ENCODE measurements at regions not wholly inside any gene's neighbourhood (a gene's known extent, or its start where the extent isn't known, plus 50 kb on each side); places are given as distances from the start of the nearest gene placed in this dataset.
"Not testable (repeated sequence)": the region's sequence is repeated elsewhere in the genome, so short reads cannot be mapped to it uniquely, and the experiment has no call there.

DNA sequence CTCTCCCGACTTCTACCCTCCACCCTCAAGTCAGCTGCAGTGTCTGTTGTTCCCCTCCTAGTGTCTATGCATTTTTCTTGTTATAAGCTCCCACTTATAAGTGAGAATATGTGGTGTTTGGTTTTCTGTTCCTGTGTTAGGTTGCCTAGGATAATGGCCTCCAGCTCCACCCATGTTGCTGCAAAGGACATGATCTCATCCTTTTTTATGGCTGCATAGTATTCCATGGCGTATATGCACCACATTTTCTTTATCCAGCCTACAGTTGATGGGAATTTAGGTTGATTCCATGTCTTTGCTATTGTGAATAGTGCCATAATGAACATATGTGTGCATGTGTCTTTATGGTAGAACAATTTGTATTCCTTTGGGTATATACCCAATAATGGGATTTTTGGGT, 80.7 kb downstream of the SPTSSA start:
- not testable (repeated sequence) for DNase-seq (ENCODE audit: low spot score)

DNA sequence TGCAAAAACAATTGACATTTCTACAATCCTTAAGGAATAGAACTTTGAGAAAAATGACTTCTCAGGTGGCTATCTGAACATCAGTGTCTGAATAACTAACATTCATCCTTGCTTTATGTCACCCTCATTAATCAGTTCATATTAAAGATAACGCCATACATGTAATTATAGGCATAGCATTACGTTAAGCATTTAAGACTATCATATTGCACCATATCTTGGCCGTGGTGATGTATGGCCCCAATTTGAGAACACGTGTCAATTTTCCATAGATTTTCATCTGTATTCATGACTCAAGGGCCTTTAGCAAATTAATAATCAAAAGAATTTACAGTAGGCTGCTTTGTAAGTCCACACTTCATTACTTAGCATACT, 81.6 kb downstream of the SPTSSA start:
- no peak for DNase-seq (ENCODE audit: low spot score)

DNA sequence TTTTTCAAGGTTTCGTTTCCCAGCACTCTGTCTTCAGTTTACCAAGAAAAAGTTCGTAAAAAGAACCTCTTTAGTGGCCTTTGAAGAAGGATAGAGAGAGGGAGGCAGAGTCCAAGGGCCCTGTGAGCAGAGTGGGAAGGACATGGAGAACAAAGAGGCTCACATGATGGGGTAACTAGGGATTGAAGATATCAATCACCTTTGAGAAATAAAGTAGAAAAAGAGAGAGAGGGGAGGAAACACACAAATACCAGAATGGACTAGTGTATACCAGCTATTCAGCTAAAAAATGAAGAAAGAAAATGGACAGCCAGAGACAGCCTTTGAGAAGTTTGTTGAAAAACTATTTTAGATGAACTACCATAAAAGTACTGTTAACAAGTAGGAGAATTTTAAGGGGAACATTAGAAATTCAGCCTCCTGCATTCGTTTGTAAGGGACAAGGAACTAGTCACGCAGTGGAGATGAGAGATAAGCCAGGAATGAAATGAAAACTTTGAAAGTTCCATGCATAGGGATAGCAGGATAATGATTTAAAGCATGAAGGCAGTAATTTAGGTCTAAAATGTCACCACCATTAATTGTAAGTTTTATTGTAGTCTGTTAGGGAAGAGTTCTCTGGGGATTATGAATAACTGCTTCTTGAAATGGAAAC, 82.1 kb downstream of the SPTSSA start:
- no peak for DNase-seq (ENCODE audit: low spot score)

DNA sequence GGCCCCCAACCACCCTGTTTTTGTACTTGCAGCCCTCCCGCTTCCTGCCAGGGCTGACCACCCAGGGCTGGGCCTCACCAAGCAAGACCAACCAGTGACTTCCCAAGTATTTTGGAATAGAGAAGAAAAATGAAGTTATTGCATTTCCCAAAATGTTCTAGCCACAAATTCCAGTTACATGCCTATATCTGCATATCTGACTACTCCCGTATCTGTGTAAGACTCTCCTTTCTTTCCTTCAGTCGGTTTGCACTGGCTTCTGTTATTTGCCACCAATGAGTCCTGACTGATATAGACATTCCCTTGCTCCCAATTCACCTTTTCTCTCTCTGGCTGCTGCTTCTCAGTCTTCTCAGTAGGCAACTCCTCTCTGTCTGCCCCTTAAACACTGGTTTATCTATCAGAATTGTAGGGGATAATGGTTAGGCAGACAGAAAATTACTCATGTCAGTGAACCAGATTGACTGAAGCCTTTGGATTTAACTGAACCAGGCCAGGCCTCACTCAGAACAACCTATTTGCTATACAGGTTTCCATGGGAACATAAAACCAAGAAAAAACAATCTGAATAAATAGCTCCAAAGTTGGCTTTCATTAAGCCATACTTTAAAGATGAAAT, 85.3 kb downstream of the SPTSSA start:
- no peak for DNase-seq (ENCODE audit: low spot score)

DNA sequence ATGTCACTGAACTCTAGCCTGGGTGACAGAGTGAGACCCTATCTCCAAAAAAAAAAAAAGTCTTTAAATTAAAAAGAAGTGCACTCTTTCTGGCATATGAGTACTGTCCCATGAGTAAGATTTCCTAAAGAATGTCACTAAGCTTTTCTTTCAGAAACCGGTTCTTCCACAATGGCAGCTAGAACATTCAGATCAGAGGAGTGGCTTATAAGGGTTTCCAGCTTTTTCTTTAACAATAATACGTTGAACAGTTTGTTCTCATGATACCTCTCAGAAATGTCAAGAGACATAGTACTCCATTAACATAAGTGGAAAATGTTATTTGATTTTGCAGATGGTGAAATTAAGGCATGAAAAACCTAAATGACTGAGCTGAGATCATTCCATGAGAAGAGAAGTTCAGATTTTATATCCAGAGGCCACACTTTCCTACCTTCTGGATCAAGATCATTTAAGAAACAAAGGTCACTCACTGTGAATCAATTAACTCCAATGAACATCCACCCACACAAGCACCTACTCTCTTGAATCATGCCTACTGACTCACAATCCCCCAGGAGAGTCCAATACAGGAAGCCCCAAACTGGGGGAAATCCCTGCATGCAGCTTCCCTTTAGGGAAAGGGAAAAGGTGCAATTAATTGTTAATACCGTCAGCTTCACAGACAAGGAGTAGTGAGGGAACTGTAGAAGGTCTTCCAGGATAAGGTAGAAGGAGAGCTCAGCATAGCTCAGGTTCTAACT, 86.9 kb downstream of the SPTSSA start:
- no peak for DNase-seq (ENCODE audit: low spot score)

DNA sequence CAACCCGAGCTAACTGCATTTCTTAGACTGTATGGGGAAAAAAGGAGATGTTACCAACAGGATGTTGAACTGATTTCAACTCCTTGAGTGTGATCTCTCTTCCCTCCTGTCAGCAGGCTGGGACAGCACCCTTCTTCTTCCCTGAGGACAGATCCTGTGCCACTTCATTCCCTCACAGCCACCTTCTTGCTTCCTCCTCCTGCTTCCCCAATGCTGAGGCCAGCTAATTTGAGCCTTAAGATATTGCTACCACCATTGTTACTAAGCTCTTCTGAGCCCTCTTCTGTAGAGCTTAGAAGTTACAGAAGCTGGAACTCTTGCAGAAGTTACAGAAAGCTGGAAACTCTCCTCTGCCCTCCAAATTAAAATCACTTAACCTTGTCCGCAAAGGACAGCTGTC, 88.8 kb downstream of the SPTSSA start:
- DNase-seq (ENCODE audit: low spot score), result no peak

DNA sequence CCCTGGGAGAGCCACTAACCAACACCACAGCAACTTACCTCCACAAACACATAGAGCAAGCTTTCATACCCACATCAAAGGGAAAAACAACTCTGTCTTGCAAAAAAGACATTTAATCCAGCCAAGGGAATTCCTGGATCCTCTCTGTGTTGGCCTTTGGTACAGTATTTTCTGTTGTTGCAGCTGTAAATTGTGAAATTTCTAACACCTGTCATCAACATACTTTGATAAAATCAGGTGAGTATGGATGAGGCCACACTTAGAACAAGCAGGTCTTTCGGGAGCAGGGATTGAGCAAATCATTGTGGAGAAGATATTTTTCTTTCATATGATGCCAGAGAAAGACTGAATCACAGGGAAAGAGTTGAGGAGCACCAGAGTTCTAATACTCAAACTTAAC, 89.3 kb downstream of the SPTSSA start:
- DNase-seq (ENCODE audit: low spot score), result no peak

DNA sequence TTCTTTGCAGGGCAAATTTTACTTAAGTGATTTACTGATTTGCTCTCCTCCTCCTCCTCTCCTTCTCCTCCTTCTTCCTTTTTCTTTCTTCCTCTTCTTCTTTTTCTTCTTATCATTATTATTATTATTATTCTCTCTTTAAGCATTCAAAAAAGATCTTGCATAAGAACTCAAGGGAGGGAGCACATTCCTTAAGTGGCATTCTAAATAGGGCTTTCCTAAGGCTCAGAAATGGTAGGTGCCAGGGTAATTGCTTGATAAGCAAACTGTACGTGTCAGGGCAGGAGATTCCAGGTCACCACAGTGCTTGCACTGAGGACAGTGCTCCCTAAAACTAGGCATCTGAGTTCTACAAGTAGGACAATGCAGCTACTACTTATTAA, 92.4 kb downstream of the SPTSSA start:
- no peak for DNase-seq (ENCODE audit: low spot score)

DNA sequence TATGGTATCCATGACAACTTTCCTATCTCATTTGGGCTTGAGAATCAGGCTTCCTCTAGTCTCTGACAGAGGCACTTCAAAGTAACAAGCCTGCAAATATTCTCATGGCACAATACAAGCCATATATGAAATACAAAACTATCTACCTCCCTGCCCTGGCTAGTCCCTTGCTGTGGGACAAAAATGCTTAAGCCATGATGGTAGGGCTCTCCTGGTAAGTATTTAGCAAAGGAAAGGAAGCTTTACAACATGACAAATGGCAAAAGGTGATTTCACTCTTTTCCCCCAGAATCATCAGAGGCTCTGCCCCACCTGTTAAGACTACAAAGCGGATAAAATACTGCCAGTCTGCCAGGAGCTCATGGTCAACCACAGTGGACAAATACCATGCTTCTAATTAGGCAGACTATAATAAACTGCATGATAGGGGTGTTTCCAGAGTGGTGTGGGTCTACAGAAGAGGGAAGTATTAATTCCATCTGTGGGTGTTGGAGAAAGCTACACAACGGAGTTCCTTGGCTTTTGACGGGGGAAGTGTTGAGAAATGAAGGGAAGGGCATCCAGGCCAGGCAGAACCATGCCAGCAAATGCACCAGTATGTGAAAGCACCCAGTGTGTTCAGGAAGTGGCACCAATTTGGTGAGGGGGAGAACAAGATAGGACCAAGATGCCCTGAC, 92.9 kb downstream of the SPTSSA start:
- no peak for DNase-seq (ENCODE audit: low spot score)

DNA sequence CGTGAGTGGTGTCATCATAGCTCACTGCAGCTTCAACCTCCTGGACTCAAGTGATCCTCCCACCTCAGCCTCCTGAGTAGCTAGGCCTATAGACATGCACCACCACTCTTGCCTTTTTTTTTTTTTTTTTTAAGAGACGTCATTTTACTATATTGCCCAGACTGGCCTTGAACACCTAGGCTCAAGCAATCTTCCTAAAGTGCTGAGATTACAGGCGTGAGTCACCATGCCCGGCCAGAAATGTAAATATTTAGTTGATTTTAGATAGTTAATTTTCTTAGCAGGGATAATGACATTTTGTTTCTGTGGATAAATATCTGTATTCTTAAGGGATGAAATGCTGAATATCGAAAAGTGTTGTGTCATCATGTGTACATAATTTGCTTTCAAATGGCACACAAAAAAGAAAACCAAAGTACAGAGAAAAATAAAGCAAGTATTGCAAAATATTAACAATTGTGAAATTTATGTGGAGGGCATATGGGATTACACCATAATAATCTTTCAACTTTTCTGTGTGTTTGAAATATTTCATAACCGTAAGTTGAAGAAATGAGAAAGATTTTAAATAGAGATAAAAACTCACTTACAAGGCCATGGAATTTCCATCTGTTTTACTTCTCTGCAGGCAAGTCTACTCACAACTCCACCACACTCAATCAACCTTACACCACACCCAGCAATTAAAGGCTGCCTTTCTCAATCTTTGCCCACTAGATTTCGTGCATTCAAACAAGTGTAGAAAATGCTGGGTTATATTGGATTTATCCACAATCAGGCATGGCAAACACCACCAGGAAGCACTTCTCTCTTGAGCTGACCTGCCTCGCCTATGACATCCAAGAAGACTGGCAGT, 93.7 kb downstream of the SPTSSA start:
- no peak for DNase-seq (ENCODE audit: low spot score)

DNA sequence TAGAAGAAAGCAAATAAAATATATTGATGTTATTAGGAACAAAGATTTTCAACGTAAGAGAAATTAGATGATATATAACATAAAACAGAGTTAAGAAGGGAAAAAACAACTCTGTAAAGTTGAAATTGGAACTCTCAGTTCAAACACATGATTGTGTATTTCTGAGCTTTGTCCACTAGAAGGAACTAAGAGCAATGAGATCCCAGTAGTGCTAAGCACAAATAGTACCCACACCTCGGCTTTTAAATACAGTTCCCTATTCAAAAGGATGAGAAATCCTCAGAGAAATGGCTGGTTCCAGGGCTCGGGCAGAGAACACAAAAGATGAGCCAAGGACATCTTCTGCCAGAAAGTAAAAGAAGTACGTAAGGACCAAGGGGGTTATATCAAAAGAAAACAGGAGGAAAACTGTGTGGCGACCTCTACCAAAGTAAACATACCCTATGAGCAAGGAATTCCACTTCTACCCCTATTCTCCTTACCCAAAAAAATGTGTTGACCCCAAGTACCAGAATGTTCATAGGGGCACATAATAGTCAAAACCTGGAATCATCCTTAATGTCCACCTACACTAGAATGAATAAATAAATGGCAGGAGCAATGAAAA, 96.6 kb downstream of the SPTSSA start:
- no peak for DNase-seq (ENCODE audit: low spot score)

DNA sequence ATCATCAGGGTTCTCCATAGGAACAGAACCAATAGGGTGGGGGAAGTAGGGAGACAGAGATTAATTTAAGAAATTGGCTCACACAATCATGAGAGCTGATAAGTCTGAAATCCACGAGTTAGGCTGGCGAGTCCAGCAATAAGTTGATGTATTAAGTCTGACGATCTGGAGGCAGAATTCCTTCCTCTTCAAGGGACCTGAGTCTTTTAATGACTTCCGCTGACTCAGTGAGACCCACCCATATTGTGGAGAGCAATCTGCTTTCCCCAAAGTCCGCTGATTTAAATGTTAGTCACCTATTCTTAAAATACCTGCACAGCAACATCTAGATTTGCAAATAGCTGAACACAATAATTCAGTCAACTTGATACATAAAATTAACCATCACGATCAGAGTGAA, 97.8 kb downstream of the SPTSSA start:
- no peak for DNase-seq (ENCODE audit: low spot score)

DNA sequence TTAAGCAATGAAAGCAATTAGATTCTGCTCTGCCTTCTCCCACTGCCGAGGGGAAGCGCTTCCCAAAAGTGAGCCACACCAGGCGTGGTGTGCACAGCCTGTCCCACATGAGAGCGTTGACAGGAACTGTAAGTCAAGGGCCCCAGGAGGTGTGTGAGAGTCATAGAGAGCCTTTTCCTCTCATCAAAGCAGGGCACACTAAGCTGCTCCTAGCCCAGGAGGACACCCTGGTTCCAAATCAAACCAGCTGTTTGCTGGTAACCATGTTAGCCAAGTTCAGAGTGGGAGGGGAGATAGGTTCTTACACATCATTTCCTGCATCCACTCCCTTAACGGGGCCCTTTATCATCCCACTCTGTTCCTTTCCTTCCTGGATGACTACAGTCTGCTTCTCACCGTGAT, 98.3 kb downstream of the SPTSSA start:
- DNase-seq (ENCODE audit: low spot score), result no peak

DNA sequence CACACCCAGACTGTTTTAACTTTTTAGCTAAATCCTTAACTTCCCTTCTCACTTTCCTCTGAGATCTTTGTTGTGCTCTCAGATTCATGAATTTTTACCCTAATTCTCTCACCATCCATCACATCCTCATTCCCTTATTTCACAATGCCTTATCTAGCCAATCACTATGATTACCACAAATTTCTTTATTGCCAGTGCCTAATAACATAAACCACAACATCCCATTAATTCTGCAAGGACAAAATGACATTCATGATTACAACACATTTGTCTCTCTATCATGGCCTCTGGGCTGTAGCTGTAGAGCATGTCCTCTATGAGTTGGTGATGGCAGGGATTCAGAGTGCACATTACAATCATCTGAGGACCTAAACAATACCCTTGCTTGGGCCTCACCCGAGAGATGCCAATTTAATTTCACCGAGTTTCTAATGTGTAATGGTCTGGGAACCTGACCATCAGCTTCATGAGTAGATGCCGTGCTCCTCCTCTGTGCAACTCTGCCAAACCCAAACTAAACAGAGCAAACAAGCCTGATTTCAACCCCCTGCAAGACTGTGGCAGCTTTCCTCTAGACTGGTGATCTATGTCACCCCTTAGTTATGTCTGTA, 99.3 kb downstream of the SPTSSA start:
- no peak for DNase-seq (ENCODE audit: low spot score)

DNA sequence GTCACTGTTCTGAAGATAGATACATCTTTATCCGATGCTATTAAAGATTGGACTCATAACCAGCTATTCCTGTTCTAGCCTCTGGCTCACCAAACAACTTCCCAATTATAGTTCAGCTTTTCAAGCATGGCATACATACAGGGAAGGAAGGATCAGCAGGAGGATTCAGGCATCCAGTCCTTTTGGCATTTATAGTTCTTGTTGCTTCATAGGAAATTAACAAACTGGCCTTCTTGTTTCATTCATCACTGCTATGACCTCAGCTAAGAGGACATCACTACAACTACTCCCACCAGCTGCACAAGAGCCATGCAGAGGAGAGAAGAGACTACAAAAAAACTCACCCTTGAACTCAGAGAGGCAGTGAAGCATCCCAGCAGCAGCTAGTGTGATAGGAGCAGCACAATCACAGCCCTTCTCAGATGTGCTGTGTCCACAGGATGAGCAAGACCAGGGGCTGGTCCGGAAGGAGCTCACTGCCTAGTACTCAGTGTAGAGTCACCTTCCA, 100.5 kb downstream of the SPTSSA start:
- DNase-seq (ENCODE audit: low spot score), result no peak

DNA sequence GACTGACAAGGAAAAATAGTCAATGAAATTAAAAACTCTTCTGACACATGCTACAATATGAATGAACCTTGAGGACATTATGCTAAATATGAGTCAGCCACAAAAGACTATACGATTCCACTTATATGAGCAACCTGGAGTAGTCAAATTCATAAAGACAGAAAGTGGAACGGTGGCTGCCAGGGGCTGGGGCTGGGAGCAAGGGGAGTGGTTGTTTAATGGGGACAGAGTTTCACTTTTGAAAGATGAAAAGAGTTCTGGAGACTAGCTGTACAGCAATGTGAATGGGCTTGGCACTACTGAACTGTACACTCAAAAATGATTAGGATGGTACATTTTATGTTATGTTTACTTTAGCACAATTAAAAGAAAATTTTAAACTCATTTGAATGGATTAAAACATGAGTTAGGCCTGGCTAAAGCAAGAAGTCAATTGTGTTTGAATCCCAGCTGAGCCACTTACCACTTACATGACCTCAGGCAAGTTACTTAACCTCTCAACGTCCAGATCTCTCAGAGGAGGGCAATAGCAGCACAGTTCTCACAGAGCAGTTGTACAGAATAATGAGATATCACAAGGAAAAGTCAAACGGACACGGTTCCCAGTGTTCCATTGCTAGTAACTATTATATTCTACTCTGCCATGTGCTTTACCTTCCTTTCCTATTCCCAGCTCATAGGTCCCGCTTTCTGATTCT, 102.5 kb downstream of the SPTSSA start:
- DNase-seq (ENCODE audit: low spot score), result no peak

DNA sequence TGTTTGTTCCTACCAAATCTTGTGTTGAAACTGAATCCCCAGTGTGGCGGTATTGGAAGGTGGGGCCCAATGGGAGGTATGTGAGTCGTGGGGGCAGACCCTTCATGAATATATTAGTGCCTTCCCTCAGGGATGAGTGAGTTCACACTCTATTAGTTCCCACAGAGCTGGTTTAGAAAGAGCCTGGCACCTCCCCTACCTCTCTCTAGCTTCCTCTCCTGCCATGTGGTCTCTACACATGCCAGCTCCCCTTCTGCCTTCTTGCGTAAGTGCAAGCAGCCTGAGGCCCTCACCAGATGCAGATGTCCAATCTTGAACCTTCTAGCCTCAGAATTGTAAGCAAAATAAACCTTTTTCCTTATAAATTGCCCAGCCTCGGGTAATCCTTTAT, 105.8 kb downstream of the SPTSSA start:
- DNase-seq (ENCODE audit: low spot score), result no peak

DNA sequence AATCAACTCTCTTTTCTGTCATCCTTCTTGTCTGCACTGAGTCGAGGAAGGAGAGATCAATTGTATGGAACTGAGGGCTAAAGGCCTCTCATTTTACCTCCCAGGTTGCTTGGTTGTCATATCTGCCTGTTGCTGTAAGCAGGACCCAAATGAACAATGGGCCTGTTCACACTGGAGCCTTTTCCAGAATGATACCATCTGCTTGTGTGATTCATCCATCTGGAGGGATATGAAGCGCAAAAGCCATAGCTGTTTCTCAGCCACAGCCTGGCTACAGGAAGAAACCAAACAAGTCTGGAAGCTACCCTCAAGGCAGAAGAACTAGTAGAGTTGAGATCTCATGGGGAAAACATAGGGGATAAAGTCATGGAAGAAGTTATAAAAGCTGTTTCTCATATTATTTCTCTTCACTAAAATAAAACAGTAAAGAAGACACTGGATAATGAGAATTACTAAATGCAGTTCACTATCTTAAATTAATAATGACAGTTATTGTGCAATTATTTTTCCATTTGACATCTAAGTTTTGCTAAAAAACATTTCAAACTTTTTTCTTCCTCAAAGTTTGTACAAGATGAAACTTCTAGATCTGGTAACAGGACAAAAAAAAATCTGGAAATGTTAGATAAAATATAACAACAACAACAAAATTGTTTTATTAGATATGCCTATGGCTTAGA, 106.3 kb downstream of the SPTSSA start:
- no peak for DNase-seq (ENCODE audit: low spot score)

DNA sequence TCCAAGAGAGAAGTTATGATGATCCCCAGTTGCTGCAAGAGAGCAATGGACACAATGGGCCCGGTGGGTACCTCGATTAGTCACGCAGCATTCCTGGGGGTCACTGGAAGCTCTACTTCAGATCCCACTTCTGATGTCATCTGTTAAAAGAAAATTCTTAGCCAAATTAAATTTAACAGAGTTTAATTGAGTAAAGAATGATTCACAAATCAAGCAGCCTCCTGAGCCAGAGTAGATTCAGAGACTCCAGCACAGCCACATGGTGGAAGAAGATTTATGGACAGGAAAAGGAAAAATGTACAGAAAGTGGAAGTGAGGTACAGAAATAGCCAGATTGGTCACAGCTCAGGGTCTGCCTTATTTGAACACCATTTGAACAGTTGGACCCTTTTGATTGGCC, 107.5 kb downstream of the SPTSSA start:
- no peak for DNase-seq (ENCODE audit: low spot score)

All from mesenteric fat pad (tissue), 1 donor.